ENCODE measurements at regions not wholly inside any gene's neighbourhood (a gene's known extent, or its start where the extent isn't known, plus 50 kb on each side); places are given as distances from the start of the nearest gene placed in this dataset.
A peak's percentile ranks its signal among the peaks of the same experiment; 100 is the strongest.

- Histone ChIP-seq H3K4me1 (ENCODE audit: control insufficient read depth in 2 of 2, insufficient read depth in 2 of 2, low read length in 2 of 2) (no peaks in the 10 kb centered on the region), H3K36me3 (ENCODE audit: control insufficient read depth in 2 of 2, insufficient read depth in 2 of 2, low read length in 2 of 2) (no peaks in the 10 kb centered on the region), H3K4me3 (ENCODE audit: low read length in 2 of 2) (no peak overlapping the region), H3K9ac (ENCODE audit: low read depth in 1 of 2, low read length in 2 of 2) (no peak overlapping the region), H3K27ac (ENCODE audit: low read depth in 2 of 2, low read length in 2 of 2) (peak overlapping the region in 1 of 2 donors; percentile 10), H3K9me3 (ENCODE audit: control insufficient read depth in 2 of 2, low read length in 2 of 2) (no peaks in the 10 kb centered on the region), H3K27me3 (ENCODE audit: control insufficient read depth in 2 of 2, insufficient read depth in 2 of 2, low read length in 2 of 2) (no peaks in the 10 kb centered on the region)
Measured at GRCh38 chr10:44064987-44065787, 319.7 kb downstream of the CXCL12 start.

GRCh38 chr10:44064317-44064716, 320.6 kb downstream of the CXCL12 start:
- H3K27ac ChIP-seq (ENCODE audit: low read depth in 2 of 2, low read length in 2 of 2), result no peak overlapping the region
- H3K4me1 ChIP-seq (ENCODE audit: control insufficient read depth in 2 of 2, insufficient read depth in 2 of 2, low read length in 2 of 2), result no peaks in the 10 kb centered on the region
- no peaks in the 10 kb centered on the region for H3K27me3 ChIP-seq (ENCODE audit: control insufficient read depth in 2 of 2, insufficient read depth in 2 of 2, low read length in 2 of 2)
- no peaks in the 10 kb centered on the region for H3K36me3 ChIP-seq (ENCODE audit: control insufficient read depth in 2 of 2, insufficient read depth in 2 of 2, low read length in 2 of 2)
- H3K9ac ChIP-seq (ENCODE audit: low read depth in 1 of 2, low read length in 2 of 2), result no peak overlapping the region
- no peak overlapping the region for H3K4me3 ChIP-seq (ENCODE audit: low read length in 2 of 2)
- no peaks in the 10 kb centered on the region for H3K9me3 ChIP-seq (ENCODE audit: control insufficient read depth in 2 of 2, low read length in 2 of 2)

GRCh38 chr10:44063686-44064085, 321.2 kb downstream of the CXCL12 start:
- no peaks in the 10 kb centered on the region for H3K9me3 ChIP-seq (ENCODE audit: control insufficient read depth in 2 of 2, low read length in 2 of 2)
- H3K4me1 ChIP-seq (ENCODE audit: control insufficient read depth in 2 of 2, insufficient read depth in 2 of 2, low read length in 2 of 2), result no peaks in the 10 kb centered on the region
- no peak overlapping the region for H3K4me3 ChIP-seq (ENCODE audit: low read length in 2 of 2)
- no peak overlapping the region for H3K9ac ChIP-seq (ENCODE audit: low read depth in 1 of 2, low read length in 2 of 2)
- no peak overlapping the region for H3K27ac ChIP-seq (ENCODE audit: low read depth in 2 of 2, low read length in 2 of 2)
- H3K36me3 ChIP-seq (ENCODE audit: control insufficient read depth in 2 of 2, insufficient read depth in 2 of 2, low read length in 2 of 2), result no peaks in the 10 kb centered on the region
- H3K27me3 ChIP-seq (ENCODE audit: control insufficient read depth in 2 of 2, insufficient read depth in 2 of 2, low read length in 2 of 2), result no peaks in the 10 kb centered on the region

- Histone ChIP-seq H3K27me3 (ENCODE audit: control insufficient read depth in 2 of 2, insufficient read depth in 2 of 2, low read length in 2 of 2) (no peaks in the 10 kb centered on the region), H3K36me3 (ENCODE audit: control insufficient read depth in 2 of 2, insufficient read depth in 2 of 2, low read length in 2 of 2) (no peaks in the 10 kb centered on the region), H3K4me1 (ENCODE audit: control insufficient read depth in 2 of 2, insufficient read depth in 2 of 2, low read length in 2 of 2) (no peaks in the 10 kb centered on the region), H3K4me3 (ENCODE audit: low read length in 2 of 2) (no peak overlapping the region), H3K9ac (ENCODE audit: low read depth in 1 of 2, low read length in 2 of 2) (no peak overlapping the region), H3K9me3 (ENCODE audit: control insufficient read depth in 2 of 2, low read length in 2 of 2) (no peaks in the 10 kb centered on the region), H3K27ac (ENCODE audit: low read depth in 2 of 2, low read length in 2 of 2) (no peak overlapping the region)
Measured at GRCh38 chr10:44060719-44061118, 324.2 kb downstream of the CXCL12 start.

GRCh38 chr10:44060221-44060620, 324.7 kb downstream of the CXCL12 start:
- no peak overlapping the region for H3K27ac ChIP-seq (ENCODE audit: low read depth in 2 of 2, low read length in 2 of 2)
- H3K9ac ChIP-seq (ENCODE audit: low read depth in 1 of 2, low read length in 2 of 2), result no peak overlapping the region
- H3K4me3 ChIP-seq (ENCODE audit: low read length in 2 of 2), result no peak overlapping the region
- H3K27me3 ChIP-seq (ENCODE audit: control insufficient read depth in 2 of 2, insufficient read depth in 2 of 2, low read length in 2 of 2), result no peaks in the 10 kb centered on the region
- H3K36me3 ChIP-seq (ENCODE audit: control insufficient read depth in 2 of 2, insufficient read depth in 2 of 2, low read length in 2 of 2), result no peaks in the 10 kb centered on the region
- no peaks in the 10 kb centered on the region for H3K4me1 ChIP-seq (ENCODE audit: control insufficient read depth in 2 of 2, insufficient read depth in 2 of 2, low read length in 2 of 2)
- no peaks in the 10 kb centered on the region for H3K9me3 ChIP-seq (ENCODE audit: control insufficient read depth in 2 of 2, low read length in 2 of 2)

- Histone ChIP-seq H3K4me3 (ENCODE audit: low read length in 2 of 2) (no peak overlapping the region), H3K27ac (ENCODE audit: low read depth in 2 of 2, low read length in 2 of 2) (no peak overlapping the region), H3K4me1 (ENCODE audit: control insufficient read depth in 2 of 2, insufficient read depth in 2 of 2, low read length in 2 of 2) (no peaks in the 10 kb centered on the region), H3K9ac (ENCODE audit: low read depth in 1 of 2, low read length in 2 of 2) (no peak overlapping the region), H3K36me3 (ENCODE audit: control insufficient read depth in 2 of 2, insufficient read depth in 2 of 2, low read length in 2 of 2) (no peaks in the 10 kb centered on the region), H3K9me3 (ENCODE audit: control insufficient read depth in 2 of 2, low read length in 2 of 2) (no peaks in the 10 kb centered on the region), H3K27me3 (ENCODE audit: control insufficient read depth in 2 of 2, insufficient read depth in 2 of 2, low read length in 2 of 2) (no peaks in the 10 kb centered on the region)
Measured at GRCh38 chr10:44058259-44058658, 326.6 kb downstream of the CXCL12 start.

- Histone ChIP-seq H3K36me3 (ENCODE audit: control insufficient read depth in 2 of 2, insufficient read depth in 2 of 2, low read length in 2 of 2) (no peaks in the 10 kb centered on the region), H3K4me1 (ENCODE audit: control insufficient read depth in 2 of 2, insufficient read depth in 2 of 2, low read length in 2 of 2) (no peaks in the 10 kb centered on the region), H3K9me3 (ENCODE audit: control insufficient read depth in 2 of 2, low read length in 2 of 2) (no peaks in the 10 kb centered on the region), H3K9ac (ENCODE audit: low read depth in 1 of 2, low read length in 2 of 2) (no peak overlapping the region), H3K4me3 (ENCODE audit: low read length in 2 of 2) (no peak overlapping the region), H3K27me3 (ENCODE audit: control insufficient read depth in 2 of 2, insufficient read depth in 2 of 2, low read length in 2 of 2) (no peaks in the 10 kb centered on the region), H3K27ac (ENCODE audit: low read depth in 2 of 2, low read length in 2 of 2) (no peak overlapping the region)
Measured at GRCh38 chr10:44056967-44057805, 327.7 kb downstream of the CXCL12 start.

GRCh38 chr10:44056206-44056605, 328.7 kb downstream of the CXCL12 start:
- no peak overlapping the region for H3K9ac ChIP-seq (ENCODE audit: low read depth in 1 of 2, low read length in 2 of 2)
- H3K4me3 ChIP-seq (ENCODE audit: low read length in 2 of 2), result no peak overlapping the region
- H3K4me1 ChIP-seq (ENCODE audit: control insufficient read depth in 2 of 2, insufficient read depth in 2 of 2, low read length in 2 of 2), result no peaks in the 10 kb centered on the region
- no peak overlapping the region for H3K27ac ChIP-seq (ENCODE audit: low read depth in 2 of 2, low read length in 2 of 2)
- no peaks in the 10 kb centered on the region for H3K27me3 ChIP-seq (ENCODE audit: control insufficient read depth in 2 of 2, insufficient read depth in 2 of 2, low read length in 2 of 2)
- no peaks in the 10 kb centered on the region for H3K36me3 ChIP-seq (ENCODE audit: control insufficient read depth in 2 of 2, insufficient read depth in 2 of 2, low read length in 2 of 2)
- no peaks in the 10 kb centered on the region for H3K9me3 ChIP-seq (ENCODE audit: control insufficient read depth in 2 of 2, low read length in 2 of 2)

- H3K27me3 ChIP-seq (ENCODE audit: control insufficient read depth in 2 of 2, insufficient read depth in 2 of 2, low read length in 2 of 2), result no peaks in the 10 kb centered on the region
- H3K9ac ChIP-seq (ENCODE audit: low read depth in 1 of 2, low read length in 2 of 2), result no peak overlapping the region
- no peaks in the 10 kb centered on the region for H3K9me3 ChIP-seq (ENCODE audit: control insufficient read depth in 2 of 2, low read length in 2 of 2)
- no peak overlapping the region for H3K27ac ChIP-seq (ENCODE audit: low read depth in 2 of 2, low read length in 2 of 2)
- no peaks in the 10 kb centered on the region for H3K4me1 ChIP-seq (ENCODE audit: control insufficient read depth in 2 of 2, insufficient read depth in 2 of 2, low read length in 2 of 2)
- no peaks in the 10 kb centered on the region for H3K36me3 ChIP-seq (ENCODE audit: control insufficient read depth in 2 of 2, insufficient read depth in 2 of 2, low read length in 2 of 2)
- no peak overlapping the region for H3K4me3 ChIP-seq (ENCODE audit: low read length in 2 of 2)
Measured at GRCh38 chr10:44054046-44054445, 330.9 kb downstream of the CXCL12 start.

GRCh38 chr10:44053391-44053790, 331.5 kb downstream of the CXCL12 start:
- Histone ChIP-seq H3K27ac (ENCODE audit: low read depth in 2 of 2, low read length in 2 of 2) (no peak overlapping the region), H3K27me3 (ENCODE audit: control insufficient read depth in 2 of 2, insufficient read depth in 2 of 2, low read length in 2 of 2) (no peaks in the 10 kb centered on the region), H3K4me1 (ENCODE audit: control insufficient read depth in 2 of 2, insufficient read depth in 2 of 2, low read length in 2 of 2) (no peaks in the 10 kb centered on the region), H3K9me3 (ENCODE audit: control insufficient read depth in 2 of 2, low read length in 2 of 2) (no peaks in the 10 kb centered on the region), H3K4me3 (ENCODE audit: low read length in 2 of 2) (no peak overlapping the region), H3K36me3 (ENCODE audit: control insufficient read depth in 2 of 2, insufficient read depth in 2 of 2, low read length in 2 of 2) (no peaks in the 10 kb centered on the region), H3K9ac (ENCODE audit: low read depth in 1 of 2, low read length in 2 of 2) (no peak overlapping the region)

Data from mucosa of rectum (tissue), 2 donors.